ENCODE measurements at regions not wholly inside any gene's neighbourhood (a gene's known extent, or its start where the extent isn't known, plus 50 kb on each side); places are given as distances from the start of the nearest gene placed in this dataset.

DNA sequence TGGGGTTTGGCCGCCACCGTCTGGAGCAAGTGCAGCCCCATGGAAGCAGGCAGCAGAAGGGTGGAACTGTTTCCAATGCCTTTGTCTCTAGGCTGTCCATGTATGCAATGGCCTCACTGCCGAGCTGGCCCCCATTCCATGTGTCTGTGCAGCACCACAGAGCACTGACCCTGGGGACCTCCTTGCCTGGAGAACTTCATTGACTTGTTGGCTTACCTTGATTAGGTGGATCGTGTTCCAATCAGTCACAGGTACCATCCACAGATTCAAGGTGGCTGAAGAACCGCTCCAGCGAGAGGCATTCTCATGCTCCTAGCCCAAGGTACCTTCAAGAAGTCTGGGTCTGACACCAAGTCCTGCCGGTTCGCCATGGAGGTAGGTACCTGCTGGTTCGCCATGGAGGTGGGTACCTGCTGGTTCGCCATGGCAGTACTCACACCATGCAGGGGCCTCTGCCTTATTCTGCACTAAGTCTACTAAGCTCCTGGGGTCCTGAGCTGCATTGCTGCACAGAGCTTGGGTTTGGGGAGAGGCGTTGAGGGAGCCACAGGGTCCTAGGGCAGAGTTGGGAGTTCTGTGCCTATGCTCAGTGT is 358.3 kb upstream of the IRX1 start:
- H3K9me2 ChIP-seq (ENCODE audit: insufficient read depth), result no peaks in the 10 kb centered on the region
- no peaks in the 10 kb centered on the region for H3K4me1 ChIP-seq (ENCODE audit: control insufficient read depth in 1 of 2, insufficient read depth in 2 of 2, low read length in 2 of 2)
- DNase-seq (ENCODE audit: low read depth, low spot score) (no peak), ATAC-seq (no peak)
- CTCF ChIA-PET, result no interaction called here
- H3K79me2 ChIP-seq (ENCODE audit: insufficient read depth, low read length), result no peaks in the 10 kb centered on the region
- BruUV-seq (replicated peaks), result no TSS peak
- intact Hi-C loops (cut with micrococcal nuclease), result no loop called here
- H3K27me3 ChIP-seq (ENCODE audit: insufficient read depth, low read length), result no peaks in the 10 kb centered on the region
- no peak overlapping the region for H3K9ac ChIP-seq (ENCODE audit: low read length)
- no peak overlapping the region for H3K4me2 ChIP-seq (ENCODE audit: low read length)
- H3K36me3 ChIP-seq (ENCODE audit: control insufficient read depth in 1 of 2, insufficient read depth in 2 of 2, low read length in 2 of 2), result no peaks in the 10 kb centered on the region
- no peaks in the 10 kb centered on the region for H4K20me1 ChIP-seq (ENCODE audit: insufficient read depth)
- peaks cover 13 to 23% of the 10 kb centered on the region in 2 experiments; a peak in 2 of 4 replicates for H3K9me3 ChIP-seq (ENCODE audit: control insufficient read depth in 1 of 2, insufficient read depth in 1 of 2, low read depth in 1 of 2, low read length in 2 of 2)
- H2AFZ ChIP-seq (ENCODE audit: low read depth, low read length, poor library complexity, severe bottlenecking), result no peak overlapping the region
- POLR2A ChIA-PET, result no interaction called here
- no peak overlapping the region for H3K27ac ChIP-seq (ENCODE audit: low read depth, low read length)
- H3K4me3 ChIP-seq (replicated peaks in 1 of 2; ENCODE audit: low read depth in 1 of 2, low read length in 2 of 2), result no peak overlapping the region
- TF ChIP-seq, protein P1, sequence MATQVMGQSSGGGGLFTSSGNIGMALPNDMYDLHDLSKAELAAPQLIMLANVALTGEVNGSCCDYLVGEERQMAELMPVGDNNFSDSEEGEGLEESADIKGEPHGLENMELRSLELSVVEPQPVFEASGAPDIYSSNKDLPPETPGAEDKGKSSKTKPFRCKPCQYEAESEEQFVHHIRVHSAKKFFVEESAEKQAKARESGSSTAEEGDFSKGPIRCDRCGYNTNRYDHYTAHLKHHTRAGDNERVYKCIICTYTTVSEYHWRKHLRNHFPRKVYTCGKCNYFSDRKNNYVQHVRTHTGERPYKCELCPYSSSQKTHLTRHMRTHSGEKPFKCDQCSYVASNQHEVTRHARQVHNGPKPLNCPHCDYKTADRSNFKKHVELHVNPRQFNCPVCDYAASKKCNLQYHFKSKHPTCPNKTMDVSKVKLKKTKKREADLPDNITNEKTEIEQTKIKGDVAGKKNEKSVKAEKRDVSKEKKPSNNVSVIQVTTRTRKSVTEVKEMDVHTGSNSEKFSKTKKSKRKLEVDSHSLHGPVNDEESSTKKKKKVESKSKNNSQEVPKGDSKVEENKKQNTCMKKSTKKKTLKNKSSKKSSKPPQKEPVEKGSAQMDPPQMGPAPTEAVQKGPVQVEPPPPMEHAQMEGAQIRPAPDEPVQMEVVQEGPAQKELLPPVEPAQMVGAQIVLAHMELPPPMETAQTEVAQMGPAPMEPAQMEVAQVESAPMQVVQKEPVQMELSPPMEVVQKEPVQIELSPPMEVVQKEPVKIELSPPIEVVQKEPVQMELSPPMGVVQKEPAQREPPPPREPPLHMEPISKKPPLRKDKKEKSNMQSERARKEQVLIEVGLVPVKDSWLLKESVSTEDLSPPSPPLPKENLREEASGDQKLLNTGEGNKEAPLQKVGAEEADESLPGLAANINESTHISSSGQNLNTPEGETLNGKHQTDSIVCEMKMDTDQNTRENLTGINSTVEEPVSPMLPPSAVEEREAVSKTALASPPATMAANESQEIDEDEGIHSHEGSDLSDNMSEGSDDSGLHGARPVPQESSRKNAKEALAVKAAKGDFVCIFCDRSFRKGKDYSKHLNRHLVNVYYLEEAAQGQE (IDR thresholded peaks at IDR 0.05; ENCODE audit: low read depth), result no peak
- TF ChIP-seq EZH2phosphoT487 (IDR thresholded peaks at IDR 0.05; ENCODE audit: borderline replicate concordance), result no peak
- no peak for TF ChIP-seq JUND (IDR thresholded peaks at IDR 0.05)
- TF ChIP-seq, protein P2, sequence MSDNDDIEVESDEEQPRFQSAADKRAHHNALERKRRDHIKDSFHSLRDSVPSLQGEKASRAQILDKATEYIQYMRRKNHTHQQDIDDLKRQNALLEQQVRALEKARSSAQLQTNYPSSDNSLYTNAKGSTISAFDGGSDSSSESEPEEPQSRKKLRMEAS (IDR thresholded peaks at IDR 0.05), result no peak
- no peak for TF ChIP-seq YY1 (IDR thresholded peaks at IDR 0.05; ENCODE audit: extremely low read depth, insufficient replicate concordance, low read depth, low read length)
- no peak for TF ChIP-seq POLR2A (IDR thresholded peaks at IDR 0.05; ENCODE audit: borderline replicate concordance, extremely low read depth, insufficient read depth, insufficient read length)
- no peak for TF ChIP-seq EGR1 (IDR thresholded peaks at IDR 0.05; ENCODE audit: low read depth)
- no peak for TF ChIP-seq SIN3A (IDR thresholded peaks at IDR 0.05; ENCODE audit: low read depth)
- TF ChIP-seq, protein P3, sequence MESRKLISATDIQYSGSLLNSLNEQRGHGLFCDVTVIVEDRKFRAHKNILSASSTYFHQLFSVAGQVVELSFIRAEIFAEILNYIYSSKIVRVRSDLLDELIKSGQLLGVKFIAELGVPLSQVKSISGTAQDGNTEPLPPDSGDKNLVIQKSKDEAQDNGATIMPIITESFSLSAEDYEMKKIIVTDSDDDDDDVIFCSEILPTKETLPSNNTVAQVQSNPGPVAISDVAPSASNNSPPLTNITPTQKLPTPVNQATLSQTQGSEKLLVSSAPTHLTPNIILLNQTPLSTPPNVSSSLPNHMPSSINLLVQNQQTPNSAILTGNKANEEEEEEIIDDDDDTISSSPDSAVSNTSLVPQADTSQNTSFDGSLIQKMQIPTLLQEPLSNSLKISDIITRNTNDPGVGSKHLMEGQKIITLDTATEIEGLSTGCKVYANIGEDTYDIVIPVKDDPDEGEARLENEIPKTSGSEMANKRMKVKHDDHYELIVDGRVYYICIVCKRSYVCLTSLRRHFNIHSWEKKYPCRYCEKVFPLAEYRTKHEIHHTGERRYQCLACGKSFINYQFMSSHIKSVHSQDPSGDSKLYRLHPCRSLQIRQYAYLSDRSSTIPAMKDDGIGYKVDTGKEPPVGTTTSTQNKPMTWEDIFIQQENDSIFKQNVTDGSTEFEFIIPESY (IDR thresholded peaks at IDR 0.05; ENCODE audit: extremely low read depth, insufficient replicate concordance, low read length), result no peak
- no peak for TF ChIP-seq CEBPB (IDR thresholded peaks at IDR 0.05; ENCODE audit: low read depth)
- TF ChIP-seq ZNF274 (IDR thresholded peaks at IDR 0.05; ENCODE audit: low read depth, low read length), result no peak
- no peak for TF ChIP-seq FOSL1 (IDR thresholded peaks at IDR 0.05; ENCODE audit: low read depth)
- no peak for TF ChIP-seq POLR2AphosphoS5 (IDR thresholded peaks at IDR 0.05; ENCODE audit: low read depth, low read length)
- TF ChIP-seq SRF (IDR thresholded peaks at IDR 0.05; ENCODE audit: low read depth), result no peak
- no peak for TF ChIP-seq ZFX (IDR thresholded peaks at IDR 0.05)
- no peak for TF ChIP-seq RAD21 (IDR thresholded peaks at IDR 0.05; ENCODE audit: low read depth)
- TF ChIP-seq, protein P4, sequence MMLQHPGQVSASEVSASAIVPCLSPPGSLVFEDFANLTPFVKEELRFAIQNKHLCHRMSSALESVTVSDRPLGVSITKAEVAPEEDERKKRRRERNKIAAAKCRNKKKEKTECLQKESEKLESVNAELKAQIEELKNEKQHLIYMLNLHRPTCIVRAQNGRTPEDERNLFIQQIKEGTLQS (IDR thresholded peaks at IDR 0.05), result no peak
- TF ChIP-seq SP1 (IDR thresholded peaks at IDR 0.05; ENCODE audit: low read depth), result no peak
- TF ChIP-seq TCF7L2 (IDR thresholded peaks at IDR 0.05; ENCODE audit: borderline replicate concordance, extremely low read depth, insufficient read depth, insufficient read length), result no peak
- RAD21 ChIA-PET (ENCODE audit: low non-redundant PET in 1 of 2, low total read pairs in 2 of 2, uncharacterized antibody in 2 of 2, unreplicated experiment in 2 of 2), result no interaction called here
